ENCODE measurements at regions not wholly inside any gene's neighbourhood (a gene's known extent, or its start where the extent isn't known, plus 50 kb on each side); places are given as distances from the start of the nearest gene placed in this dataset.

GRCh38 chrY:8764184-8764583 lies 573.1 kb upstream of the TSPY4 start:
- no peaks in the 10 kb centered on the region for H3K4me1 ChIP-seq (ENCODE audit: insufficient read depth, low read length)
- H4K20me1 ChIP-seq (ENCODE audit: insufficient read depth, low read length) = no peaks in the 10 kb centered on the region
- H3K4me2 ChIP-seq (ENCODE audit: low read depth, low read length) = no peak overlapping the region
- no peaks in the 10 kb centered on the region for H3K27me3 ChIP-seq (ENCODE audit: control insufficient read depth in 1 of 2, insufficient read depth in 2 of 2, low read length in 2 of 2)
- H3K36me3 ChIP-seq (replicated peaks in 1 of 2; ENCODE audit: control insufficient read depth in 1 of 2, insufficient read depth in 2 of 2, low read length in 2 of 2) = no peaks in the 10 kb centered on the region
- WGBS (ENCODE audit: low lambda C conversion rate) = 10% methylated on average over 2 of the region's 7 CpGs
- CTCF ChIA-PET (ENCODE audit: low intra/inter-chr PET ratio, low total read pairs) = no interaction called here
- in situ Hi-C loops (cut with HindIII; ENCODE audit: extremely low pct_ligation_motif_present, low pct_unique_long_range_greater_than_20kb) (no loop called here), intact Hi-C loops (cut with micrococcal nuclease; ENCODE audit: unreplicated experiment) (no loop called here)
- H3K27ac ChIP-seq (ENCODE audit: extremely low read length, insufficient read depth, low read length) = no peak overlapping the region
- H3K9me3 ChIP-seq (ENCODE audit: low read length) = no peaks in the 10 kb centered on the region
- no peak for DNase-seq (ENCODE audit: low spot score)
- BruUV-seq (replicated peaks) = no TSS peak
- POLR2A ChIA-PET = no interaction called here
- FAIRE-seq = no peak
- no peak overlapping the region for H3K9ac ChIP-seq (ENCODE audit: insufficient read depth, low read depth, low read length)
- H2AFZ ChIP-seq (ENCODE audit: low read length) = no peak overlapping the region
- ATAC-seq = no peak
- H3K79me2 ChIP-seq (ENCODE audit: insufficient read depth, low read length) = no peaks in the 10 kb centered on the region
- H3K4me3 ChIP-seq (replicated peaks in 1 of 3; ENCODE audit: insufficient read depth in 1 of 3, low read depth in 2 of 3, low read length in 3 of 3) = no peak overlapping the region
- TF ChIP-seq RNF219 (CRISPR knock-in tag; IDR thresholded peaks at IDR 0.05) (no peak), ZNF256 (CRISPR knock-in tag; conservative IDR thresholded peaks at IDR 0.05) (no peak), RAD51 (IDR thresholded peaks at IDR 0.05; ENCODE audit: borderline replicate concordance) (no peak), THAP8 (CRISPR knock-in tag; IDR thresholded peaks at IDR 0.05; ENCODE audit: borderline replicate concordance) (no peak), MLLT10 (CRISPR knock-in tag; IDR thresholded peaks at IDR 0.05) (no peak), EEA1 (CRISPR knock-in tag; IDR thresholded peaks at IDR 0.05; ENCODE audit: borderline replicate concordance) (no peak)

Data from HepG2 (cell line).